Astrocyte of the spinal cord (primary cell): ENCODE measurements at regions not wholly inside any gene's neighbourhood (a gene's known extent, or its start where the extent isn't known, plus 50 kb on each side); places are given as distances from the start of the nearest gene placed in this dataset.

ENCODE experiments used
- DNase-seq: peaks from one replicate; pipeline ENCODE4 v3.0.0; 2011; ENCODE audit warnings: low read depth, low spot score
- H3K4me3 ChIP-seq: 2 replicates; pipeline ENCODE4 v1.5.1; 2011; ENCODE audit warnings: low read depth, mild to moderate bottlenecking, low read length, moderate library complexity
- CTCF ChIP-seq: IDR thresholded peaks from 2 replicates; pipeline ENCODE4 v1.5.1; 2012; ENCODE audit warnings: low read depth, mild to moderate bottlenecking, low read length, inconsistent platforms
- in situ Hi-C: cut with HindIII; loops from 2 replicates; pipeline ENCODE4 v1.10.0; 2017; ENCODE audit warnings: low sequenced_read_pairs

DNA sequence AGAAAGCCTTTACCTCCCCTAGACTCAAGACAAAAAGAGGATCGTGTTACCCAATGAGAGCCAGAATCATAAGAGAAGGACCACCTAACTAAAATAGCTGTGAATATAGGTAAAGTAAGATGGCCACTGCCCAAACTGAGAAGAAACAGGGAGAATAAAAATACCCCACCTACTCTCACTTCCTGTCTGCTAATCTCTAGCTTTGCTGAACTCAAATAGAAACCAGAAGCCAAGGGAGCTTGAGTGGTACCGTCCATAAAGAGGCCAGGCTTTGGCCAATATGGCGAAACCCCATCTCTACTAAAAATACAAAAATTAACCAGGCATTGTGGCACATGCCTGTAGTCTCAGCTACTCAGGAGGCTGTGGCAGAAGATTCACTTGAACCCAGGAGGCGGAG lies 123.0 kb upstream of the FST start:
- no peak for TF ChIP-seq CTCF
- no peak for DNase-seq
- H3K4me3 ChIP-seq = no peak overlapping the region
- in situ Hi-C loops = no loop called here

GRCh38 chr5:53358794-53359193 lies 121.6 kb upstream of the FST start:
- TF ChIP-seq CTCF = no peak
- no peak overlapping the region for H3K4me3 ChIP-seq
- in situ Hi-C loops = no loop called here
- no peak for DNase-seq

DNA sequence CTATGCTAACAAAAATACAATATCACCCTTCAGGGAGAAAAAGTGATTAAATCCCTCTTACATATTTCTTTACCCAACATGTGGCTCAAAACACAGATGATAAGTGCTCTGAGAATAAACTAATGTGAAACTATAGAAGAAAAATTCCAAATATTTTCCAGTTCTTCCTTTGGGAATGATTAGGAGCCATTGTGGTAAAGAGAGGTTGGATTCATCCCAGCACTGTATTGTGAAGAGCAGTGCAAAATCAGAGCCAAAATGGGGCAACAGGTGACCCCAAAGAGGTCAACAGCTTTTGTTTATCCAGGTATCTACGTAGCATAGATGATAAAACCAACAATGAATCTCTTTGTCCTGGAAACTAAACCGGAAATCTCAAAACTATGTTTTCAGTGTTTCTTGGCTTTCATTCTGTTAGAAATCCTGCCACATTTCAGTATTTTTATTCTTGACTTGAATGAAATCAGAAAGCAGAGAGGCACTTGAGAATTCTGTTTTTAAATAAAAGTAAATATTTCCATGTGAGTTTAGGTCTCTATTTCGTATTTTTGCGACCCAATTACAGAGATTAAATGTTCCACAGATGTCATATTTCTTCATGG lies 120.4 kb upstream of the FST start:
- DNase-seq = no peak
- in situ Hi-C loops = no loop called here
- TF ChIP-seq CTCF = no peak
- H3K4me3 ChIP-seq = no peak overlapping the region

DNA sequence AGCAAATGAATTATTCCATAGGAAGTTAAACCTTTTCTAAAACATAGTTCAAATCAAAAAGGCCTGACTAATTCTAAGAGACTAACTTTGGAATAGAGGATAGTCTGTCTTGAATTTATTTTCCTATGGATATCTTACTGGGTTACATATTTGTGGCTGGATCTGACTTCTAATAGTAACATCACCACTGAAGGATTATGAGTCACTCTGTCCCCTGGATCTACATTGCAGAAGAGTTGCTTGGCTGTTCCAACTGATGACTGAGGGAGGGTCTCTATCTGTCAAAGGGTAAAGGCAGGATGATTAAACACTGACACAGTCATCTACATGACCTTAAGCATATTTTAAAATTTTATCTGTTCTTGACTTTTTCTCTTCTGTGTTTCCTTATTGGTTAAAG lies 119.6 kb upstream of the FST start:
- in situ Hi-C loops = no loop called here
- no peak for TF ChIP-seq CTCF
- DNase-seq = peak; percentile 88
- H3K4me3 ChIP-seq = no peak overlapping the region

DNA sequence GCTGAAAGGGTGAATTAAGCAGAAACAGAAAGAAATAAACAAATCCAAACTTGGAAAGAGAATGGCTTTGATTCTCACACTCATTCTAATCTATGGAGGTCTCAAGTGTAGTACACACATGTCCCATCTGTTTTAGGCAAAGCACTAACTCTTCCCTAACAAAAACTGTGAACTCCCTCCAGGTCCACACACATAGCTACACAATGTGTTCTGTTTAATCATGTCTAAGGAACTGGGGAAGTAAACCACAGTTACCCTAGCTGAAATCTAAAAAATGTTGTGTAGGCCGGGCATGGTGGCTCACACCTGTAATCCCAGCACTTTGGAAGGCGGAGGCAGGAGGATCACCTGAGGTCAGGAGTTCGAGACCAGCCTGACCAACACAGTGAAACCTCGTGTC lies 118.7 kb upstream of the FST start:
- H3K4me3 ChIP-seq = no peak overlapping the region
- no peak for DNase-seq
- in situ Hi-C loops = no loop called here
- no peak for TF ChIP-seq CTCF

DNA sequence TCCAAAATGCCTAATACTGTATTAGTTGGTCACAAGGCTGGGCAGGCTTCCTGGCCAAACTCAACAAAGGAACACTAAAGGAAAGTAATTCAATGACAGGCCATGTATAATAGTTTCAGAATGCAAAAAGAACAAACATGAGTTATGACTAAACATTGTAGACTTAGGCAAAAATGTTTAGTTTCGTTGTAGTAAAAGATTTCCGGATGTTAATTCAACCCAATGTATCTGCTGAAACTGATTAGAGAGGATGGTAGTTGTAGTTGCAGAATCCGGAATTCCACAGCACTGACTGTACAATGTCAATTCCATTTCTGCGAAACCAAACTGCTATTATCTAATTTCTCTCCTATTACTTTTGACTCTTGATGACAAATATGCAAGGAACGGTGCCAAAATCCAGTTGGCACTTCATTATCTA lies 117.9 kb upstream of the FST start:
- TF ChIP-seq CTCF = no peak
- in situ Hi-C loops = no loop called here
- no peak overlapping the region for H3K4me3 ChIP-seq
- peak; percentile 86 for DNase-seq

DNA sequence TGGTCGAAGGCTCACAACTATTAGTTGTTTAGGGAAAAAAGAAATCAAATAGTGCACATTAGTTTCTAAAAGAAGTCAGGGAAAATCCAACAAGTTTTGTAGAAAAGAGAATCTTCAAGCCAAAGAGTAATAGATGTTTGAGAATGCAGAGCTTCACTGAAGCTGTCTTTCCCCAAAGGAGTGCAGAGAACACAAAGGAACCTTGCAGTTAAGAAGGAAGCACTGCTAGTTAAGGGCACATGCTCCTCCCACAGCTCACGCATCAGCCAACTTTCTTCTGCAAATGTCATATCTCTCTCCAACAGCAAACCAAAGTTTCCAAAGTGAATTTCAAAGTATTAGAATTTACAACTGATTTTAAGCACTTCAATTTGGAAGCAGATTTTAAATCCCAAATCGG lies 116.4 kb upstream of the FST start:
- in situ Hi-C loops = no loop called here
- no peak for DNase-seq
- H3K4me3 ChIP-seq = no peak overlapping the region
- no peak for TF ChIP-seq CTCF
